Aorta (tissue), 5 donors: ENCODE measurements at regions not wholly inside any gene's neighbourhood (a gene's known extent, or its start where the extent isn't known, plus 50 kb on each side); places are given as distances from the start of the nearest gene placed in this dataset.

Experiments
- ATAC-seq: fragments of 200-7000 bp; cut with Tn5 transposase; one replicate; pipeline ENCODE4 v1.9.1; 2022; ENCODE audit warnings: moderate library complexity; ENCODE audit not compliant: low FRiP score
- DNase-seq, 2 donors: peaks; one replicate each; pipeline ENCODE4 v3.0.0-alpha.2; 2020
- H3K27ac ChIP-seq, 2 donors: one replicate each; pipeline ENCODE4 v1.5.1; 2013; ENCODE audit warnings: low read length in 2 of 2, mild to moderate bottlenecking in 2 of 2, moderate library complexity in 2 of 2, control low read depth in 1 of 2, inconsistent platforms in 1 of 2, low read depth in 1 of 2
- H3K27me3 ChIP-seq, 2 donors: one replicate each; pipeline ENCODE4 v1.6.1; 2013; ENCODE audit warnings: control low read depth in 1 of 2, low read length in 1 of 2, mild to moderate bottlenecking in 1 of 2, moderate library complexity in 1 of 2; ENCODE audit not compliant: insufficient read depth in 2 of 2, control insufficient read depth in 1 of 2
- H3K36me3 ChIP-seq, 2 donors: one replicate each; pipeline ENCODE4 v1.6.1; 2013; ENCODE audit warnings: control low read depth in 1 of 2, low read length in 1 of 2, mild to moderate bottlenecking in 1 of 2; ENCODE audit not compliant: insufficient read depth in 2 of 2, control insufficient read depth in 1 of 2
- H3K4me1 ChIP-seq, 2 donors: one replicate each; pipeline ENCODE4 v1.6.1; 2013; ENCODE audit warnings: low read length in 2 of 2, control low read depth in 1 of 2, mild to moderate bottlenecking in 1 of 2, moderate library complexity in 1 of 2; ENCODE audit not compliant: insufficient read depth in 2 of 2, control insufficient read depth in 1 of 2
- H3K4me3 ChIP-seq, 2 donors: one replicate each; pipeline ENCODE4 v1.5.1; 2013; ENCODE audit warnings: low read length in 2 of 2, control low read depth in 1 of 2, mild to moderate bottlenecking in 1 of 2
- H3K9me3 ChIP-seq: one replicate; pipeline ENCODE4 v1.6.1; 2013; ENCODE audit warnings: mild to moderate bottlenecking, low read length; ENCODE audit not compliant: control insufficient read depth
- WGBS, 2 donors: extraction: QIAGEN DNeasy Blood & Tissue Kit; methylation state at CpG; one replicate each; pipeline ENCODE4 v1.1.7; 2013; 5-methylcytosine and 5-hydroxymethylcytosine counted together
- intact Hi-C, 2 donors: fragments of 100-400 bp; cut with DNase I; formaldehyde crosslinking; loops; one replicate each; pipeline versions ENCODE4 v1.14.2 to v1.15.0; 2022
- donor health status: healthy with polysubstance abuse.
- donor health status: Bipolar disorder and iron deficiency.
- donor health status: DM: no; HTN: no; CAD: no.
- donor health status: DM: no; HTN: no; CAD: no.
- donor health status: DM: yes; HTN: yes; CAD: no.

- no peak for DNase-seq
- H3K27ac ChIP-seq: no peak overlapping the region
- H3K4me3 ChIP-seq: no peak overlapping the region
- ATAC-seq: no peak
- no peaks in the 10 kb centered on the region for H3K27me3 ChIP-seq
- intact Hi-C loops: no loop called here
- no peaks in the 10 kb centered on the region for H3K4me1 ChIP-seq
- WGBS, 2 donors: 51 to 52% methylated on average over 4 of the region's 4 CpGs
- H3K9me3 ChIP-seq: no peaks in the 10 kb centered on the region
- no peaks in the 10 kb centered on the region for H3K36me3 ChIP-seq
These were observed 472.6 kb upstream of the CPEB2 start for GRCh38 chr4:14529653-14530052.

- no peaks in the 10 kb centered on the region for H3K36me3 ChIP-seq
- DNase-seq (no peak), ATAC-seq (no peak)
- H3K27me3 ChIP-seq: no peaks in the 10 kb centered on the region
- H3K4me3 ChIP-seq: no peak overlapping the region
- no peak overlapping the region for H3K27ac ChIP-seq
- no peaks in the 10 kb centered on the region for H3K9me3 ChIP-seq
- H3K4me1 ChIP-seq: peaks cover 0 to 3% of the 10 kb centered on the region in 2 donors
- intact Hi-C loops: no loop called here
These were observed 469.8 kb upstream of the CPEB2 start for GRCh38 chr4:14532436-14532835.

- no peaks in the 10 kb centered on the region for H3K27me3 ChIP-seq
- ATAC-seq (no peak), DNase-seq (no peak)
- H3K4me3 ChIP-seq: no peak overlapping the region
- intact Hi-C loops: no loop called here
- H3K36me3 ChIP-seq: no peaks in the 10 kb centered on the region
- 80 to 93% methylated on average over 2 of the region's 2 CpGs for WGBS, 2 donors
- H3K4me1 ChIP-seq: peaks cover 0 to 3% of the 10 kb centered on the region in 2 donors
- no peak overlapping the region for H3K27ac ChIP-seq
- no peaks in the 10 kb centered on the region for H3K9me3 ChIP-seq
These were observed 463.0 kb upstream of the CPEB2 start for GRCh38 chr4:14539246-14539645.

GRCh38 chr4:14545163-14545562 is 457.1 kb upstream of the CPEB2 start:
- H3K36me3 ChIP-seq: no peaks in the 10 kb centered on the region
- no peaks in the 10 kb centered on the region for H3K9me3 ChIP-seq
- H3K27ac ChIP-seq: no peak overlapping the region
- no peaks in the 10 kb centered on the region for H3K4me1 ChIP-seq
- no peak for DNase-seq
- 92% methylated on average over 5 of the region's 5 CpGs for WGBS, 2 donors
- no peak overlapping the region for H3K4me3 ChIP-seq
- intact Hi-C loops: no loop called here
- no peaks in the 10 kb centered on the region for H3K27me3 ChIP-seq
- ATAC-seq: no peak

- Histone ChIP-seq H3K36me3 (no peaks in the 10 kb centered on the region), H3K4me1 (no peaks in the 10 kb centered on the region), H3K27me3 (no peaks in the 10 kb centered on the region), H3K4me3 (no peak overlapping the region), H3K27ac (no peak overlapping the region), H3K9me3 (no peaks in the 10 kb centered on the region)
- intact Hi-C loops: no loop called here
- DNase-seq: no peak
- ATAC-seq: no peak
- WGBS, 2 donors: 68 to 69% methylated on average over 4 of the region's 4 CpGs
These were observed 456.5 kb upstream of the CPEB2 start for GRCh38 chr4:14545807-14546206.

- ATAC-seq (no peak), DNase-seq (no peak)
- Histone ChIP-seq H3K4me3 (no peak overlapping the region), H3K36me3 (no peaks in the 10 kb centered on the region), H3K27me3 (no peaks in the 10 kb centered on the region), H3K4me1 (no peaks in the 10 kb centered on the region), H3K27ac (no peak overlapping the region), H3K9me3 (no peaks in the 10 kb centered on the region)
- 82 to 87% methylated on average over 6 of the region's 6 CpGs for WGBS, 2 donors
- intact Hi-C loops: no loop called here
These were observed 450.2 kb upstream of the CPEB2 start for GRCh38 chr4:14552119-14552518.

GRCh38 chr4:14559646-14560045 is 442.6 kb upstream of the CPEB2 start:
- no peak overlapping the region for H3K4me3 ChIP-seq
- H3K4me1 ChIP-seq: no peaks in the 10 kb centered on the region
- ATAC-seq (no peak), DNase-seq (no peak)
- H3K27me3 ChIP-seq: no peaks in the 10 kb centered on the region
- no peaks in the 10 kb centered on the region for H3K36me3 ChIP-seq
- WGBS, 2 donors: 85 to 92% methylated on average over 2 of the region's 2 CpGs
- intact Hi-C loops: no loop called here
- no peaks in the 10 kb centered on the region for H3K9me3 ChIP-seq
- H3K27ac ChIP-seq: no peak overlapping the region

GRCh38 chr4:14560577-14560976 is 441.7 kb upstream of the CPEB2 start:
- no peak overlapping the region for H3K4me3 ChIP-seq
- DNase-seq: no peak
- no peaks in the 10 kb centered on the region for H3K4me1 ChIP-seq
- ATAC-seq: no peak
- no peak overlapping the region for H3K27ac ChIP-seq
- H3K36me3 ChIP-seq: no peaks in the 10 kb centered on the region
- no peaks in the 10 kb centered on the region for H3K9me3 ChIP-seq
- no peaks in the 10 kb centered on the region for H3K27me3 ChIP-seq
- WGBS, 2 donors: 79 to 89% methylated on average over 1 of the region's 1 CpG
- intact Hi-C loops: no loop called here

- intact Hi-C loops: no loop called here
- 76% methylated on average over 3 of the region's 3 CpGs for WGBS, 2 donors
- DNase-seq (no peak), ATAC-seq (no peak)
- H3K27ac ChIP-seq: no peak overlapping the region
- no peaks in the 10 kb centered on the region for H3K27me3 ChIP-seq
- no peaks in the 10 kb centered on the region for H3K4me1 ChIP-seq
- H3K9me3 ChIP-seq: peaks cover 2% of the 10 kb centered on the region
- H3K36me3 ChIP-seq: no peaks in the 10 kb centered on the region
- H3K4me3 ChIP-seq: no peak overlapping the region
These were observed 439.4 kb upstream of the CPEB2 start for GRCh38 chr4:14562901-14563300.
